ENCODE measurements at regions not wholly inside any gene's neighbourhood (a gene's known extent, or its start where the extent isn't known, plus 50 kb on each side); places are given as distances from the start of the nearest gene placed in this dataset.

DNA sequence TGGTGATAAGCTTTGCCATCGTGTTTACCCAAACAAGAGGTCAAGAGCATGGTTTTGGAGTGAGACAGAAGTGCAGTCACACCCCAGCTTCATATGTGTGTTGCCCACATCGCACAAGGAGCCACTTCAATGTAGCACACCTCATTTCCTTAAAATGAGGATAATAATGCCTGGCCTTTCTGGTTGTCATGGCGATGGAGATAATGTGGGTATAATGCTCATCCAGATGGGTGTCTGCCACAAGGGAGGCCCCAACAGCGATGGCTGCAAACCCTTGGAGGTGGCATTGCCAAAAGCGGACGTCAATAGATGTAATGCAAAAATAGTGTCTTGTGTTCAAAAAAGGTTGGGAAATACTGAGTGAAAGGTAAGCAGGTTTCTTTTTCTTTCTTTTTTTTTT, 83.1 kb upstream of the AJAP1 start:
- Histone ChIP-seq H3K9me3 (no peaks in the 10 kb centered on the region), H3K4me1 (no peaks in the 10 kb centered on the region), H3K36me3 (no peaks in the 10 kb centered on the region), H3K4me3 (no peak overlapping the region), H3K27ac (replicated peaks in 1 of 4) (no peak overlapping the region), H3K27me3 (peaks cover 0 to 47% (median 0%) of the 10 kb centered on the region in 4 donors)
- TF ChIP-seq EP300 (IDR thresholded peaks at IDR 0.05) = no peak
- TF ChIP-seq, protein P1, sequence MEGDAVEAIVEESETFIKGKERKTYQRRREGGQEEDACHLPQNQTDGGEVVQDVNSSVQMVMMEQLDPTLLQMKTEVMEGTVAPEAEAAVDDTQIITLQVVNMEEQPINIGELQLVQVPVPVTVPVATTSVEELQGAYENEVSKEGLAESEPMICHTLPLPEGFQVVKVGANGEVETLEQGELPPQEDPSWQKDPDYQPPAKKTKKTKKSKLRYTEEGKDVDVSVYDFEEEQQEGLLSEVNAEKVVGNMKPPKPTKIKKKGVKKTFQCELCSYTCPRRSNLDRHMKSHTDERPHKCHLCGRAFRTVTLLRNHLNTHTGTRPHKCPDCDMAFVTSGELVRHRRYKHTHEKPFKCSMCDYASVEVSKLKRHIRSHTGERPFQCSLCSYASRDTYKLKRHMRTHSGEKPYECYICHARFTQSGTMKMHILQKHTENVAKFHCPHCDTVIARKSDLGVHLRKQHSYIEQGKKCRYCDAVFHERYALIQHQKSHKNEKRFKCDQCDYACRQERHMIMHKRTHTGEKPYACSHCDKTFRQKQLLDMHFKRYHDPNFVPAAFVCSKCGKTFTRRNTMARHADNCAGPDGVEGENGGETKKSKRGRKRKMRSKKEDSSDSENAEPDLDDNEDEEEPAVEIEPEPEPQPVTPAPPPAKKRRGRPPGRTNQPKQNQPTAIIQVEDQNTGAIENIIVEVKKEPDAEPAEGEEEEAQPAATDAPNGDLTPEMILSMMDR (IDR thresholded peaks at IDR 0.05) = no peak
- DNase-seq (ENCODE audit: extremely low spot score) = no peak
- intact Hi-C loops (cut with DNase I) = no loop called here
- WGBS = 93% methylated on average over 4 of the region's 6 CpGs

DNA sequence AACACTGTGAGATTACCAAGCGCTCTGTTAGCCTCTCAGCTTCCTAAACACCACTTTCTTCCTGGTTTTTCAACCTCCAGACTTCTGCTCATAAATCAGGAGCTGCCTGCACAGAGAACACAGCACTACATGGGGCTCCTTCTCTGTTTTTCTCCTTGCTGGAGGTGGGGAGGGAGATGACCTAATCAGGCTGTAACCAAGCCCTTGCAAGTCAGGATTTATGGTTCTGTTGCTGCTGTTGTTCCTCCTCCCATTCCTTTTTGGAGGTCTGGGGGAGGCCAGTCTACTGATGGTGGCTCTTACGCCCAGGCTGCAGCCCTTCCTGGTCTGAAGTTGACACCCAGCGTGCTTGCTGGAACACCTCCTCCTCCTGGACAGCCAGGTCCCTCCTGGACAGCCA, 80.9 kb upstream of the AJAP1 start:
- intact Hi-C loops (cut with DNase I) = no loop called here
- Histone ChIP-seq H3K9me3 (peaks cover 0 to 6% (median 3%) of the 10 kb centered on the region in 4 donors), H3K27me3 (peaks cover 0 to 31% (median 0%) of the 10 kb centered on the region in 4 donors), H3K4me3 (no peak overlapping the region), H3K4me1 (no peaks in the 10 kb centered on the region), H3K36me3 (no peaks in the 10 kb centered on the region), H3K27ac (replicated peaks in 1 of 4) (no peak overlapping the region)
- 56% methylated on average over 3 of the region's 3 CpGs for WGBS
- DNase-seq (ENCODE audit: extremely low spot score) = no peak
- no peak for TF ChIP-seq POLR2AphosphoS5 (IDR thresholded peaks at IDR 0.05)
- TF ChIP-seq, protein P1 (IDR thresholded peaks at IDR 0.05) = no peak
- TF ChIP-seq POLR2A (IDR thresholded peaks at IDR 0.05; ENCODE audit: low read depth) = no peak
- no peak for TF ChIP-seq EP300 (IDR thresholded peaks at IDR 0.05)

DNA sequence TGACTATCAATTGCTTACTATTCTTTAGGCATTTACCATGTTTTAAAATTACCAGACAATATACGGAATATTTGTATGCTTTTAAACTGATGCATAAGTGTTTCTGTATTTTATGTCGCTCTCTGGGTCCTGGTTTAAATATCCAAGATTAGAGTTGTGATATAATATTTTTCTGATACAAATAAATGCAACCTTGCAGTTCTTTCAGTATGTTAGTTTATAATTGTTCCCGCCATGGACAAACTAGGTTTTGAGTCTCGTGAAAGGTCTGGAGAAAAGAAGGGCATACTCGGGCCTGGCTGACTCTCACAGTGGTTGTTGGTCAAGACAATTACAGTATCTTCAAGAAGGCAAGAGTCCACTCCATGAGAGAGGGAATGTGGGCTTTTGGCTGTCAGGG, 72.6 kb upstream of the AJAP1 start:
- Histone ChIP-seq H3K27ac (replicated peaks in 1 of 4) (no peak overlapping the region), H3K9me3 (peaks cover 0 to 6% (median 3%) of the 10 kb centered on the region in 4 donors), H3K27me3 (peaks cover 0 to 59% (median 0%) of the 10 kb centered on the region in 4 donors), H3K4me1 (peaks cover 0 to 3% (median 0%) of the 10 kb centered on the region in 4 donors), H3K4me3 (no peak overlapping the region), H3K36me3 (no peaks in the 10 kb centered on the region)
- WGBS = 83% methylated on average over 5 of the region's 5 CpGs
- no peak for DNase-seq (ENCODE audit: extremely low spot score)
- intact Hi-C loops (cut with DNase I) = no loop called here
- TF ChIP-seq, protein P1 (IDR thresholded peaks at IDR 0.05) = no peak
- TF ChIP-seq EP300 (IDR thresholded peaks at IDR 0.05) = no peak
- TF ChIP-seq POLR2A (IDR thresholded peaks at IDR 0.05; ENCODE audit: low read depth) = no peak
- TF ChIP-seq POLR2AphosphoS5 (IDR thresholded peaks at IDR 0.05) = no peak

DNA sequence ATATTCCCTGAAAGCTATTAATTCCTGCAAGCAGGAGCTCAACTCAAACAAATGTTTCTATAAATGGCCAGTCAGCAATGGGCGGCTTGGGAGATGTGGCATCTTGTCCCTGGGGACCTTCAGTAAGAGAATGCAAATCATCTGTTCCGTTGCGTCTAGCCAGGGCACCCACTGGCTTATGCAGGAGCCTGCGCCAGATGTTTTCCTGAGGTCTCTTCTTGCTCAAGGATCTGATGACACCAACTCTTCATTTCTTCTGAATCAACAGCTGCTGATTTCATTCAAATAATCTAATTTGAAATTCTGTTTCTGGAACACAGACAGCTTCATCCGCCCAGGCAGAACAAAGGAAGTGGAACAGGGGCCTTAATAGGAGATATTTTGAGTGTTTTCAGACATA, 70.0 kb upstream of the AJAP1 start:
- intact Hi-C loops (cut with DNase I) = no loop called here
- H3K27me3 ChIP-seq = peaks cover 0 to 60% (median 0%) of the 10 kb centered on the region in 4 donors

More for the DNA sequence above, 70.0 kb upstream of the AJAP1 start:
- WGBS = 74% methylated on average over 5 of the region's 5 CpGs
- DNase-seq (ENCODE audit: extremely low spot score) = no peak
- H3K27ac ChIP-seq (replicated peaks in 1 of 4) = no peak overlapping the region
- H3K36me3 ChIP-seq = no peaks in the 10 kb centered on the region
- TF ChIP-seq POLR2AphosphoS5 (IDR thresholded peaks at IDR 0.05) (no peak), POLR2A (IDR thresholded peaks at IDR 0.05; ENCODE audit: low read depth) (no peak), EP300 (IDR thresholded peaks at IDR 0.05) (no peak)
- TF ChIP-seq, protein P1 (IDR thresholded peaks at IDR 0.05) = no peak
- no peaks in the 10 kb centered on the region for H3K9me3 ChIP-seq
- H3K4me3 ChIP-seq = no peak overlapping the region
- H3K4me1 ChIP-seq = peaks cover 0 to 3% (median 0%) of the 10 kb centered on the region in 4 donors
